K562 (cell line): ENCODE measurements at regions not wholly inside any gene's neighbourhood (a gene's known extent, or its start where the extent isn't known, plus 50 kb on each side); places are given as distances from the start of the nearest gene placed in this dataset.

Experiments used
- ATAC-seq: fragments of 200-7000 bp; cut with Tn5 transposase; 3 replicates; pipeline ENCODE4 v1.9.1; 2020; ENCODE audit warnings: moderate library complexity
- BruUV-seq: library from RNA; stranded (reverse); fragments of 400-500 nt; replicated peaks from 2 replicates; lab custom pipeline; 2021; lab: Mats Ljungman, UMichigan
- CTCF ChIA-PET: fragments of 300-600 bp; formaldehyde crosslinking; extraction: SDS; loops from one replicate; lab custom pipeline; 2021; ENCODE audit warnings: low intra/inter-chr PET ratio; lab: Yijun Ruan, JAX
- POLR2A ChIA-PET: fragments of 300-600, 350-650 bp; sonication (Branson Sonifier 250); formaldehyde crosslinking; extraction: SDS; loops from one replicate; lab custom pipeline; 2021; ENCODE audit warnings: antibody characterized with exemption, inconsistent platforms; lab: Yijun Ruan, JAX
- DNase-seq, 4 experiments: peaks; one replicate each; pipeline versions ENCODE4 v3.0.0 to v3.0.0-alpha.2; 2011 to 2018; ENCODE audit warnings: low spot score in 3 of 4, mixed read lengths in 3 of 4; ENCODE audit errors: extremely low read depth in 1 of 4
- FAIRE-seq: peaks from 2 replicates; lab custom pipeline; 2011; peaks lifted over from hg19 to GRCh38; lab: Jason Lieb, UNC
- H2AFZ ChIP-seq: 2 replicates; pipeline ENCODE4 v1.6.0; 2011; ENCODE audit warnings: low read depth, low read length, control low read depth, inconsistent platforms
- H3K27ac ChIP-seq: fragments of 200-600 bp; 3 replicates; pipeline ENCODE4 v1.8.0; 2011; ENCODE audit warnings: low read depth, mild to moderate bottlenecking, control low read depth, inconsistent platforms, low read length, moderate library complexity, mixed read lengths; ENCODE audit errors: extremely low read depth
- H3K27me3 ChIP-seq, 2 experiments: fragments of 300-600 bp in 1 of 2; 2 replicates in 1 of 2; 3 replicates in 1 of 2; pipeline versions ENCODE4 v1.6.0 to v1.8.0; 2011; ENCODE audit warnings: inconsistent platforms in 2 of 2, low read length in 2 of 2, mild to moderate bottlenecking in 1 of 2, mixed read lengths in 1 of 2, moderate library complexity in 1 of 2; ENCODE audit not compliant: control insufficient read depth in 2 of 2, insufficient read depth in 2 of 2
- H3K36me3 ChIP-seq: fragments of 300-600 bp; 3 replicates; pipeline ENCODE4 v1.8.0; 2011; ENCODE audit warnings: mild to moderate bottlenecking, low read length, inconsistent platforms; ENCODE audit not compliant: control insufficient read depth, insufficient read depth
- H3K4me1 ChIP-seq, 2 experiments: fragments of 200-600 bp in 1 of 2; replicated peaks in 1 of 2; 2 replicates in 1 of 2; 3 replicates in 1 of 2; pipeline versions ENCODE4 v1.5.1 to v1.8.0; 2011; ENCODE audit warnings: inconsistent platforms in 2 of 2, low read length in 2 of 2, mild to moderate bottlenecking in 1 of 2, mixed read lengths in 1 of 2, moderate library complexity in 1 of 2; ENCODE audit not compliant: control insufficient read depth in 2 of 2, insufficient read depth in 2 of 2
- H3K4me2 ChIP-seq: 2 replicates; pipeline ENCODE4 v1.6.1; 2011; ENCODE audit warnings: low read length, control low read depth, inconsistent platforms, mixed read lengths; ENCODE audit not compliant: insufficient read depth
- H3K4me3 ChIP-seq: fragments of 200-600 bp; sonication (generic), shearing (Covaris generic); 2 replicates; pipeline ENCODE4 v1.5.1; 2016; ENCODE audit warnings: control low read depth, inconsistent platforms
- H3K79me2 ChIP-seq: fragments of 200-600 bp; 3 replicates; pipeline ENCODE4 v1.8.0; 2011; ENCODE audit warnings: low read length, inconsistent platforms; ENCODE audit not compliant: control insufficient read depth, insufficient read depth
- H3K9ac ChIP-seq, 2 experiments: 2 replicates each; pipeline versions ENCODE4 v1.6.0 to v1.6.1; 2011; ENCODE audit warnings: low read depth in 2 of 2, low read length in 2 of 2, control low read depth in 1 of 2, inconsistent platforms in 1 of 2, mild to moderate bottlenecking in 1 of 2, mixed read lengths in 1 of 2; ENCODE audit not compliant: insufficient read depth in 1 of 2
- H3K9me1 ChIP-seq: one replicate; pipeline ENCODE4 v1.6.0; 2011; ENCODE audit warnings: inconsistent platforms, mild to moderate bottlenecking, low read length, moderate library complexity; ENCODE audit not compliant: control insufficient read depth, insufficient read depth
- H3K9me3 ChIP-seq: replicated peaks from 2 replicates; pipeline ENCODE4 v1.5.1; 2011; ENCODE audit warnings: low read depth, low read length, inconsistent platforms; ENCODE audit not compliant: control insufficient read depth, insufficient read depth
- H4K20me1 ChIP-seq: replicated peaks from 2 replicates; pipeline ENCODE4 v1.6.1; 2011; ENCODE audit warnings: low read length, inconsistent platforms, mixed read lengths; ENCODE audit not compliant: control insufficient read depth, insufficient read depth
- BCOR ChIP-seq: fragments of 450-650 bp; IDR thresholded peaks from 2 replicates; pipeline ENCODE4 v1.6.1; 2016
- CEBPB ChIP-seq: fragments of 450-650 bp; IDR thresholded peaks from 2 replicates; pipeline ENCODE4 v1.6.1; 2016; ENCODE audit warnings: missing genetic modification characterization, missing compliant biosample characterization
- CHD2 ChIP-seq: IDR thresholded peaks from 2 replicates; pipeline ENCODE4 v1.6.1; 2011; ENCODE audit warnings: low read depth, low read length
- ETV5 ChIP-seq: sonication (generic); formaldehyde crosslinking; IDR thresholded peaks from 2 replicates; pipeline ENCODE4 v1.4.0; 2020; ENCODE audit warnings: low read depth, mild to moderate bottlenecking, missing genetic modification reagents
- FOS ChIP-seq: IDR thresholded peaks from 3 replicates; pipeline ENCODE4 v1.6.1; 2011; ENCODE audit not compliant: insufficient read length; ENCODE audit errors: extremely low read depth
- MCM7 ChIP-seq, 2 experiments: fragments of 450-650 bp; IDR thresholded peaks; 2 replicates each; pipeline ENCODE4 v1.6.1; 2016 to 2018
- NR4A1 ChIP-seq, 2 experiments: fragments of 250-450 bp in 1 of 2; fragments of 450-650 bp in 1 of 2; sonication (Bioruptor Pico) in 1 of 2; IDR thresholded peaks; 2 replicates each; pipeline versions ENCODE4 v1.4.0 to v1.6.1; 2016 to 2020; ENCODE audit warnings: mild to moderate bottlenecking in 2 of 2, missing compliant biosample characterization in 1 of 2, missing genetic modification characterization in 1 of 2, moderate library complexity in 1 of 2
- TEAD4 ChIP-seq, 2 experiments: sonication (generic) in 1 of 2; formaldehyde crosslinking in 1 of 2; IDR thresholded peaks; 2 replicates each; pipeline versions ENCODE4 v1.6.1 to v1.8.0; 2012 to 2022; ENCODE audit warnings: borderline replicate concordance in 1 of 2, inconsistent platforms in 1 of 2, low read length in 1 of 2, mild to moderate bottlenecking in 1 of 2, missing genetic modification reagents in 1 of 2
- ZNF212 ChIP-seq: fragments of 450-650 bp; formaldehyde crosslinking; IDR thresholded peaks from 2 replicates; pipeline ENCODE4 v1.4.0; 2020; ENCODE audit warnings: mild to moderate bottlenecking
- ZNF354B ChIP-seq: fragments of 250-450 bp; sonication (Bioruptor Pico); IDR thresholded peaks from 2 replicates; pipeline ENCODE4 v1.4.0; 2020
- in situ Hi-C: fragments of 300-500 bp; cut with MboI; formaldehyde crosslinking; loops from 4 replicates; pipeline ENCODE4 v1.15.0; 2018; ENCODE audit warnings: inconsistent platforms, mixed read lengths
- intact Hi-C: fragments of 100-400 bp; cut with micrococcal nuclease; formaldehyde crosslinking; loops from 2 replicates; pipeline ENCODE4 v1.14.2; 2022
- TF ChIP-seq, protein P1 (sequence below): fragments of 450-650 bp; IDR thresholded peaks from 2 replicates; pipeline ENCODE4 v1.7.0; 2016; ENCODE audit warnings: borderline replicate concordance
- TF ChIP-seq, protein P2 (sequence below): sonication (generic); formaldehyde crosslinking; IDR thresholded peaks from 2 replicates; pipeline ENCODE4 v1.8.0; 2022; ENCODE audit warnings: missing genetic modification reagents, mild to moderate bottlenecking, moderate library complexity, borderline replicate concordance

- TF ChIP-seq, protein P1, sequence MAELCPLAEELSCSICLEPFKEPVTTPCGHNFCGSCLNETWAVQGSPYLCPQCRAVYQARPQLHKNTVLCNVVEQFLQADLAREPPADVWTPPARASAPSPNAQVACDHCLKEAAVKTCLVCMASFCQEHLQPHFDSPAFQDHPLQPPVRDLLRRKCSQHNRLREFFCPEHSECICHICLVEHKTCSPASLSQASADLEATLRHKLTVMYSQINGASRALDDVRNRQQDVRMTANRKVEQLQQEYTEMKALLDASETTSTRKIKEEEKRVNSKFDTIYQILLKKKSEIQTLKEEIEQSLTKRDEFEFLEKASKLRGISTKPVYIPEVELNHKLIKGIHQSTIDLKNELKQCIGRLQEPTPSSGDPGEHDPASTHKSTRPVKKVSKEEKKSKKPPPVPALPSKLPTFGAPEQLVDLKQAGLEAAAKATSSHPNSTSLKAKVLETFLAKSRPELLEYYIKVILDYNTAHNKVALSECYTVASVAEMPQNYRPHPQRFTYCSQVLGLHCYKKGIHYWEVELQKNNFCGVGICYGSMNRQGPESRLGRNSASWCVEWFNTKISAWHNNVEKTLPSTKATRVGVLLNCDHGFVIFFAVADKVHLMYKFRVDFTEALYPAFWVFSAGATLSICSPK = no peak
- no peak for TF ChIP-seq ZNF354B (CRISPR knock-in tag)
Observed at GRCh38 chr11:119560291-119560690, 137.3 kb upstream of the THY1 start (continued).

GRCh38 chr11:119552106-119552485, 129.1 kb upstream of the THY1 start:
- intact Hi-C loops = no loop called here
- ChIA-PET CTCF (no interaction called here), POLR2A (no interaction called here)
- Histone ChIP-seq H3K9ac (no peak overlapping the region), H3K4me3 (no peak overlapping the region), H3K9me1 (no peaks in the 10 kb centered on the region), H3K4me2 (no peak overlapping the region), H3K9me3 (no peaks in the 10 kb centered on the region), H3K27me3 (peaks cover 0 to 15% of the 10 kb centered on the region in 2 experiments; a peak in 1 of 5 replicates), H4K20me1 (no peaks in the 10 kb centered on the region), H3K4me1 (no peaks in the 10 kb centered on the region), H3K36me3 (no peaks in the 10 kb centered on the region), H3K79me2 (no peaks in the 10 kb centered on the region), H3K27ac (no peak overlapping the region), H2AFZ (no peak overlapping the region)
- no TSS peak for BruUV-seq
- FAIRE-seq (no peak), DNase-seq (no peak), ATAC-seq (no peak)
- in situ Hi-C loops = no loop called here
- TF ChIP-seq ETV5 (CRISPR knock-in tag) (no peak), TEAD4 (IDR thresholded peaks at IDR 0.05; ENCODE audit: low read length) (no peak), TEAD4 (CRISPR knock-in tag; IDR thresholded peaks at IDR 0.05; ENCODE audit: borderline replicate concordance) (no peak), FOS (no peak), NR4A1 (CRISPR knock-in tag; IDR thresholded peaks at IDR 0.05) (no peak), NR4A1 (tag; IDR thresholded peaks at IDR 0.05) (no peak), CEBPB (tag) (no peak), CHD2 (no peak), ZNF212 (CRISPR knock-in tag) (no peak), BCOR (no peak), MCM7 (IDR thresholded peaks at IDR 0.05) (no peak)
- TF ChIP-seq, protein P2, sequence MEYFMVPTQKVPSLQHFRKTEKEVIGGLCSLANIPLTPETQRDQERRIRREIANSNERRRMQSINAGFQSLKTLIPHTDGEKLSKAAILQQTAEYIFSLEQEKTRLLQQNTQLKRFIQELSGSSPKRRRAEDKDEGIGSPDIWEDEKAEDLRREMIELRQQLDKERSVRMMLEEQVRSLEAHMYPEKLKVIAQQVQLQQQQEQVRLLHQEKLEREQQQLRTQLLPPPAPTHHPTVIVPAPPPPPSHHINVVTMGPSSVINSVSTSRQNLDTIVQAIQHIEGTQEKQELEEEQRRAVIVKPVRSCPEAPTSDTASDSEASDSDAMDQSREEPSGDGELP (CRISPR knock-in tag) = no peak
